GM12891 (cell line): ENCODE measurements at regions not wholly inside any gene's neighbourhood (a gene's known extent, or its start where the extent isn't known, plus 50 kb on each side); places are given as distances from the start of the nearest gene placed in this dataset.

Source experiments
- POLR2A ChIP-seq: IDR thresholded peaks from 2 replicates; pipeline ENCODE4 v1.6.1; 2011; ENCODE audit warnings: low read depth, low read length, control low read depth
- POLR2AphosphoS5 ChIP-seq: IDR thresholded peaks from 2 replicates; pipeline ENCODE4 v1.6.1; 2011; ENCODE audit warnings: low read depth, low read length, control low read depth
- TAF1 ChIP-seq: IDR thresholded peaks from 2 replicates; pipeline ENCODE4 v1.6.1; 2011; ENCODE audit warnings: low read depth, low read length, control low read depth

DNA sequence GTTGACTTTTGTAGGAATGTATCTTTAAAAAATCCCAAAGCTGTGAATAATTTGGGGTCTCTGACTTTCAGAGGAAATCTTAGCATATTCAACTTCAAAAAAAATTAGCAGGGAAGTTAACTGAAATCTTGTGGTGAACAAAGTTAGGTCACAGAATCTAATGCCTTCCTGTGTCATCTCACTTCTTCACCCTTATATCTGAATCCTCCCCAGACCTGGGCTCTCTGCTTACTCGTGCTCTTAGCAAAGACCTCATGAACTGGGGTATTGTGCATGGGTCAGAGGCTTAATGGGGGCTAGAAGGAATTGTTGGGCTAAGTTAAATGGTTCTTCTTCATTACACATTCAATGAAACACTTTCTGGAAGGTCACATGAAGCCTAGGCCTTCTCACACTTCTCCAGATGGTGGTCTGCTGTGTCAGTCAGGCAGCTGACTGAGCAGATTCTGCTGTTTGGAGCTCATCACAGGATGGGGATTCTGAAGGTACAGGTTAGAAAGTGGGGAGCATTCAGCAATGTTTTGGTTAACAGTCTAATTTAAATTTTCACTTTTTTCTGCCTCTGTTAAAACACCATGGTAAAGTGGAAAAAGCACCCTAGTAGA lies 131.3 kb downstream of the SUCLG1 start:
- TF ChIP-seq POLR2A, result no peak
- TF ChIP-seq POLR2AphosphoS5, result no peak
- TF ChIP-seq TAF1, result no peak
